SK-N-SH treated with all-trans-retinoic acid at 6 μM for 48 hours (cell line): ENCODE measurements at regions not wholly inside any gene's neighbourhood (a gene's known extent, or its start where the extent isn't known, plus 50 kb on each side); places are given as distances from the start of the nearest gene placed in this dataset.

Experiments used
- ATAC-seq: fragments of 200-7000 bp; cut with Tn5 transposase; 3 replicates; pipeline ENCODE4 v1.9.1; 2020; ENCODE audit warnings: mild to moderate bottlenecking, moderate library complexity
- ARNTL ChIP-seq: fragments of 450-650 bp; formaldehyde crosslinking; IDR thresholded peaks from 2 replicates; pipeline ENCODE4 v1.5.0; 2020; ENCODE audit warnings: low read depth, mild to moderate bottlenecking, moderate library complexity, borderline replicate concordance
- BACH2 ChIP-seq: fragments of 250-450 bp; sonication (Bioruptor Pico); IDR thresholded peaks from 2 replicates; pipeline ENCODE4 v1.9.0; 2021; ENCODE audit warnings: mild to moderate bottlenecking, borderline replicate concordance
- CSDC2 ChIP-seq: fragments of 250-450 bp; sonication (Bioruptor Pico); IDR thresholded peaks from 2 replicates; pipeline ENCODE4 v1.5.0; 2020; ENCODE audit warnings: mild to moderate bottlenecking, moderate library complexity
- ESRRG ChIP-seq: fragments of 250-450 bp; sonication (Bioruptor Pico); IDR thresholded peaks from 2 replicates; pipeline ENCODE4 v1.6.1; 2021; ENCODE audit warnings: mild to moderate bottlenecking
- GLIS3 ChIP-seq: fragments of 250-450 bp; sonication (Bioruptor Pico); IDR thresholded peaks from 2 replicates; pipeline ENCODE4 v1.5.0; 2020; ENCODE audit warnings: mild to moderate bottlenecking, moderate library complexity
- ISL1 ChIP-seq: fragments of 250-450 bp; sonication (Bioruptor Pico); IDR thresholded peaks from 2 replicates; pipeline ENCODE4 v2.1.2; 2022; ENCODE audit warnings: mild to moderate bottlenecking, moderate library complexity
- OSR1 ChIP-seq: fragments of 250-450 bp; sonication (Bioruptor Pico); IDR thresholded peaks from 2 replicates; pipeline ENCODE4 v1.8.0; 2022; ENCODE audit warnings: moderate library complexity, mild to moderate bottlenecking, inconsistent platforms
- PPARA ChIP-seq: fragments of 250-450 bp; sonication (Bioruptor Pico); IDR thresholded peaks from 2 replicates; pipeline ENCODE4 v1.5.0; 2020; ENCODE audit warnings: mild to moderate bottlenecking, borderline replicate concordance
- RARB ChIP-seq: fragments of 250-450 bp; sonication (Bioruptor Pico); IDR thresholded peaks from 2 replicates; pipeline ENCODE4 v1.8.0; 2021; ENCODE audit warnings: mild to moderate bottlenecking, moderate library complexity
- SNAI2 ChIP-seq: fragments of 250-450 bp; sonication (Bioruptor Pico); IDR thresholded peaks from 2 replicates; pipeline ENCODE4 v1.5.0; 2020; ENCODE audit warnings: mild to moderate bottlenecking, moderate library complexity
- TCF4 ChIP-seq: fragments of 250-450 bp; sonication (Bioruptor Pico); IDR thresholded peaks from 2 replicates; pipeline ENCODE4 v1.8.0; 2021; ENCODE audit warnings: mild to moderate bottlenecking, moderate library complexity, borderline replicate concordance
- TOX ChIP-seq: fragments of 250-450 bp; sonication (Bioruptor Pico); IDR thresholded peaks from 2 replicates; pipeline ENCODE4 v1.8.0; 2021; ENCODE audit warnings: mild to moderate bottlenecking, moderate library complexity, borderline replicate concordance
- ZC3H10 ChIP-seq: fragments of 250-450 bp; sonication (Bioruptor Pico); IDR thresholded peaks from 2 replicates; pipeline ENCODE4 v1.5.1; 2021; ENCODE audit warnings: mild to moderate bottlenecking, moderate library complexity
- ZFP30 ChIP-seq: fragments of 450-650 bp; formaldehyde crosslinking; IDR thresholded peaks from 2 replicates; pipeline ENCODE4 v1.5.0; 2022; ENCODE audit warnings: mild to moderate bottlenecking, moderate library complexity
- ZNF565 ChIP-seq: fragments of 450-650 bp; formaldehyde crosslinking; conservative IDR thresholded peaks from 2 replicates; pipeline ENCODE4 v1.5.0; 2020; ENCODE audit warnings: low read depth, mild to moderate bottlenecking, moderate library complexity
- ZNF70 ChIP-seq: fragments of 450-650 bp; formaldehyde crosslinking; IDR thresholded peaks from 2 replicates; pipeline ENCODE4 v1.5.0; 2020; ENCODE audit warnings: mild to moderate bottlenecking, moderate library complexity
- ZNF8 ChIP-seq: fragments of 450-650 bp; formaldehyde crosslinking; IDR thresholded peaks from 2 replicates; pipeline ENCODE4 v1.5.0; 2020; ENCODE audit warnings: mild to moderate bottlenecking, moderate library complexity
- TF ChIP-seq, protein P1 (sequence below): fragments of 250-450 bp; sonication (Bioruptor Pico); IDR thresholded peaks from 2 replicates; pipeline ENCODE4 v1.8.0; 2020; ENCODE audit warnings: mild to moderate bottlenecking, moderate library complexity, borderline replicate concordance
- TF ChIP-seq, protein P2 (sequence below): fragments of 250-450 bp; sonication (Bioruptor Pico); IDR thresholded peaks from 2 replicates; pipeline ENCODE4 v1.5.0; 2020; ENCODE audit warnings: mild to moderate bottlenecking, moderate library complexity
- TF ChIP-seq, protein P3 (sequence below): fragments of 250-450 bp; sonication (Bioruptor Pico); IDR thresholded peaks from 2 replicates; pipeline ENCODE4 v1.5.1; 2020; ENCODE audit warnings: low read depth, mild to moderate bottlenecking, moderate library complexity
- TF ChIP-seq, protein P4 (sequence below): fragments of 250-450 bp; sonication (Bioruptor Pico); IDR thresholded peaks from 2 replicates; pipeline ENCODE4 v1.5.1; 2021; ENCODE audit warnings: mild to moderate bottlenecking, moderate library complexity
- TF ChIP-seq, protein P5 (sequence below): fragments of 250-450 bp; sonication (Bioruptor Pico); IDR thresholded peaks from 2 replicates; pipeline ENCODE4 v1.8.0; 2021; ENCODE audit warnings: low read depth, mild to moderate bottlenecking, moderate library complexity, borderline replicate concordance

DNA sequence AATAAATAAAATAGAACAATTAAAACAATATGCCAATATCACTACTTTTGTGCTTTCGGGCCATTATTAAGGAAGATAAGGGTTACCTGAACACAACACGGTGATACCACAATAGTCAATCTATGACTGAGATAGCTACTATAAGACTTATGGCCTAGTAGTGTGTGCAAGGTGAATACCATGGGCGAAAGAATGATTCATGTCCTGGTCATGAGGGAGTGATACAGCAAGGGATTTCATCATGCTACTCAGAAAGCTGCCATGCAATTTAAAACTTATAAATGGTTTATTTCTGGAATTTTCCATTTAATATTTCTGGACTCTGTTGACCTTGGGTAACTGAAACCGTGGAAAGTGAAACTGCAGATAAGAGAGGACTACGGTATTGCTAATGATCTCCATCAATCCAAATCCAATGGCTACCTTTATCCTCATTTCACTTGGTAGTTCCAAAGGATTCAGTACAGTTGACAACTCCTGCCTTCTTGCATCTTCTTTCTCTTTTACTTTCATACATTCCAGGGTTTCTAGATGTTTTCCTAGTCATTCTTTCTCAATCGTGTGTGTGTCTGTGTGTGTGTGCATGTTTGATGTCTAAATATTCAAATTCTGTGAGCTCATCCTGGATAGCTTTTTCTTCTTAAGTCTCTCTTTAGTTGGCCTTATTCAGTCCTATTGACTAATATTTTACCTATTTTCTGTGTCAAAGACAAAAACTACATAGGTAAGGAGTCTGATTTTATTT is 100.5 kb upstream of the MAGI2 start:
- no peak for ATAC-seq
- no peak for TF ChIP-seq ARNTL
- TF ChIP-seq, protein P1, sequence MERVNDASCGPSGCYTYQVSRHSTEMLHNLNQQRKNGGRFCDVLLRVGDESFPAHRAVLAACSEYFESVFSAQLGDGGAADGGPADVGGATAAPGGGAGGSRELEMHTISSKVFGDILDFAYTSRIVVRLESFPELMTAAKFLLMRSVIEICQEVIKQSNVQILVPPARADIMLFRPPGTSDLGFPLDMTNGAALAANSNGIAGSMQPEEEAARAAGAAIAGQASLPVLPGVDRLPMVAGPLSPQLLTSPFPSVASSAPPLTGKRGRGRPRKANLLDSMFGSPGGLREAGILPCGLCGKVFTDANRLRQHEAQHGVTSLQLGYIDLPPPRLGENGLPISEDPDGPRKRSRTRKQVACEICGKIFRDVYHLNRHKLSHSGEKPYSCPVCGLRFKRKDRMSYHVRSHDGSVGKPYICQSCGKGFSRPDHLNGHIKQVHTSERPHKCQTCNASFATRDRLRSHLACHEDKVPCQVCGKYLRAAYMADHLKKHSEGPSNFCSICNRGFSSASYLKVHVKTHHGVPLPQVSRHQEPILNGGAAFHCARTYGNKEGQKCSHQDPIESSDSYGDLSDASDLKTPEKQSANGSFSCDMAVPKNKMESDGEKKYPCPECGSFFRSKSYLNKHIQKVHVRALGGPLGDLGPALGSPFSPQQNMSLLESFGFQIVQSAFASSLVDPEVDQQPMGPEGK: no peak
- TF ChIP-seq, protein P2, sequence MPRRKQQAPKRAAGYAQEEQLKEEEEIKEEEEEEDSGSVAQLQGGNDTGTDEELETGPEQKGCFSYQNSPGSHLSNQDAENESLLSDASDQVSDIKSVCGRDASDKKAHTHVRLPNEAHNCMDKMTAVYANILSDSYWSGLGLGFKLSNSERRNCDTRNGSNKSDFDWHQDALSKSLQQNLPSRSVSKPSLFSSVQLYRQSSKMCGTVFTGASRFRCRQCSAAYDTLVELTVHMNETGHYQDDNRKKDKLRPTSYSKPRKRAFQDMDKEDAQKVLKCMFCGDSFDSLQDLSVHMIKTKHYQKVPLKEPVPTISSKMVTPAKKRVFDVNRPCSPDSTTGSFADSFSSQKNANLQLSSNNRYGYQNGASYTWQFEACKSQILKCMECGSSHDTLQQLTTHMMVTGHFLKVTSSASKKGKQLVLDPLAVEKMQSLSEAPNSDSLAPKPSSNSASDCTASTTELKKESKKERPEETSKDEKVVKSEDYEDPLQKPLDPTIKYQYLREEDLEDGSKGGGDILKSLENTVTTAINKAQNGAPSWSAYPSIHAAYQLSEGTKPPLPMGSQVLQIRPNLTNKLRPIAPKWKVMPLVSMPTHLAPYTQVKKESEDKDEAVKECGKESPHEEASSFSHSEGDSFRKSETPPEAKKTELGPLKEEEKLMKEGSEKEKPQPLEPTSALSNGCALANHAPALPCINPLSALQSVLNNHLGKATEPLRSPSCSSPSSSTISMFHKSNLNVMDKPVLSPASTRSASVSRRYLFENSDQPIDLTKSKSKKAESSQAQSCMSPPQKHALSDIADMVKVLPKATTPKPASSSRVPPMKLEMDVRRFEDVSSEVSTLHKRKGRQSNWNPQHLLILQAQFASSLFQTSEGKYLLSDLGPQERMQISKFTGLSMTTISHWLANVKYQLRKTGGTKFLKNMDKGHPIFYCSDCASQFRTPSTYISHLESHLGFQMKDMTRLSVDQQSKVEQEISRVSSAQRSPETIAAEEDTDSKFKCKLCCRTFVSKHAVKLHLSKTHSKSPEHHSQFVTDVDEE: no peak
- TF ChIP-seq, protein P3, sequence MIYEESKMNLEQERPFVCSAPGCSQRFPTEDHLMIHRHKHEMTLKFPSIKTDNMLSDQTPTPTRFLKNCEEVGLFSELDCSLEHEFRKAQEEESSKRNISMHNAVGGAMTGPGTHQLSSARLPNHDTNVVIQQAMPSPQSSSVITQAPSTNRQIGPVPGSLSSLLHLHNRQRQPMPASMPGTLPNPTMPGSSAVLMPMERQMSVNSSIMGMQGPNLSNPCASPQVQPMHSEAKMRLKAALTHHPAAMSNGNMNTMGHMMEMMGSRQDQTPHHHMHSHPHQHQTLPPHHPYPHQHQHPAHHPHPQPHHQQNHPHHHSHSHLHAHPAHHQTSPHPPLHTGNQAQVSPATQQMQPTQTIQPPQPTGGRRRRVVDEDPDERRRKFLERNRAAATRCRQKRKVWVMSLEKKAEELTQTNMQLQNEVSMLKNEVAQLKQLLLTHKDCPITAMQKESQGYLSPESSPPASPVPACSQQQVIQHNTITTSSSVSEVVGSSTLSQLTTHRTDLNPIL: no peak
- TF ChIP-seq ZFP30 (CRISPR knock-in tag): no peak
- TF ChIP-seq ZNF70: no peak
- TF ChIP-seq BACH2: no peak
- TF ChIP-seq ESRRG (CRISPR knock-in tag): no peak
- TF ChIP-seq SNAI2 (CRISPR knock-in tag): no peak
- no peak for TF ChIP-seq ZNF565 (CRISPR knock-in tag)
- TF ChIP-seq RARB (CRISPR knock-in tag): no peak
- TF ChIP-seq TCF4 (CRISPR knock-in tag): no peak
- TF ChIP-seq TOX (CRISPR knock-in tag): no peak
- no peak for TF ChIP-seq ISL1 (CRISPR knock-in tag)
- TF ChIP-seq CSDC2 (CRISPR knock-in tag): no peak
- no peak for TF ChIP-seq PPARA (CRISPR knock-in tag)
- TF ChIP-seq GLIS3 (CRISPR knock-in tag): no peak
- TF ChIP-seq, protein P4, sequence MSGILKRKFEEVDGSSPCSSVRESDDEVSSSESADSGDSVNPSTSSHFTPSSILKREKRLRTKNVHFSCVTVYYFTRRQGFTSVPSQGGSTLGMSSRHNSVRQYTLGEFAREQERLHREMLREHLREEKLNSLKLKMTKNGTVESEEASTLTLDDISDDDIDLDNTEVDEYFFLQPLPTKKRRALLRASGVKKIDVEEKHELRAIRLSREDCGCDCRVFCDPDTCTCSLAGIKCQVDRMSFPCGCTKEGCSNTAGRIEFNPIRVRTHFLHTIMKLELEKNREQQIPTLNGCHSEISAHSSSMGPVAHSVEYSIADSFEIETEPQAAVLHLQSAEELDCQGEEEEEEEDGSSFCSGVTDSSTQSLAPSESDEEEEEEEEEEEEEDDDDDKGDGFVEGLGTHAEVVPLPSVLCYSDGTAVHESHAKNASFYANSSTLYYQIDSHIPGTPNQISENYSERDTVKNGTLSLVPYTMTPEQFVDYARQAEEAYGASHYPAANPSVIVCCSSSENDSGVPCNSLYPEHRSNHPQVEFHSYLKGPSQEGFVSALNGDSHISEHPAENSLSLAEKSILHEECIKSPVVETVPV (CRISPR knock-in tag): no peak
- no peak for TF ChIP-seq ZNF8

DNA sequence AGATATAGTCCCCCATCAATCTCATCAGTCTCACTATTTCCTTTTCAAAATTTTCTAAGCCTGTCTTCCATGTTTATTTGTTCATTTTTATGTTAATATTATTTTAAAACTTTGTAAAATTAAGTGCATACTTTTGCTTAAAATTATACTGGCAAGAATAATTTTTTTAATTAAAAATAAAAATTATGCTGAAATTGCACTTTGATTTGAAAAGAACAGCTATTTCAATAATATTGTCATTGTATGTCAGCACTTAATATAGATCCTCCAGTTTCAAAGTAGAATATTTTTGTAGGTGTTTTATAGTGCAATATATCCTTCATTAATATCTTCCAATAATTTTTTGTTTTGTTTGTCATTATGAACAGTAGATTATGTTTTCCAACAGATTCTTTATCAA is 99.0 kb upstream of the MAGI2 start:
- no peak for ATAC-seq
- TF ChIP-seq ZNF565 (CRISPR knock-in tag) (no peak), OSR1 (no peak), BACH2 (no peak), TOX (CRISPR knock-in tag) (no peak), ESRRG (CRISPR knock-in tag) (no peak)
- TF ChIP-seq, protein P4 (CRISPR knock-in tag): no peak

DNA sequence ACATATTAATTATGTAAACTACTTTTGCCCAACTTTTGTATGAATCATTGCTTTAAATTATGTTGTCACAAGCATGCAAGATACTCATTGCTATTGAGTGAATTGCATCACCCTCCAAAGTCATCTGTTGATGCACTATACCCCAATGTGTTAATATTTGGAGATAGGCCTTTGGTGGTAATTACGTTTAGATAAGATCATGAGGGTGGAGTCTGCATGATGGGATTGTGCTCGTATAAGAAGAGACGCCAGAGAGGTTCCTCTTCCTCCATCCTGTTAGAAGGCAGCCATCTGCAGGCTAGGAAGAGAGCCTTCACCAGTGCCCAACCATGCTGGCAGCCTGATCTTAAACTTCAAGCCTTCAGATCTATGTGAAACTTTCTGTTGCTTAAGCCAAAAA is 95.3 kb upstream of the MAGI2 start:
- no peak for TF ChIP-seq TOX (CRISPR knock-in tag)
- no peak for TF ChIP-seq CSDC2 (CRISPR knock-in tag)
- no peak for TF ChIP-seq ZNF8
- no peak for ATAC-seq

DNA sequence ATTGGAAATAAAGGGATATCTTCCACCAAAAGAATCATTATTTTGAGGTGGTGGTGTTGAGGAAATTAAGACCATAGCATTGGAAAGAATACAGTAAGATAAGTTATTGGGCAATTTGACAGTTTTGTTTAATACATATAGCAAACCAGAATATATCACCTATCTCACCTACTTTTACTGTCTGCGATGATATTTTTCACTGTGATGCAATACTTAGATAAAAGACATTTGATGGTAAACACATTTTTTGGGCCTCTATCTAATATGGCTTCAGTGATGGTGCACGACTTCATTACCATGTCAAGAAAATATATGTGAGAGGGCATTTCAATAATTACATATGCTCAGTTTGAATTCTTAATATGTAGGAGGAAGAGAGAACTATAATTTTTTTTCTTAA is 93.7 kb upstream of the MAGI2 start:
- ATAC-seq: no peak
- no peak for TF ChIP-seq ZFP30 (CRISPR knock-in tag)
- TF ChIP-seq GLIS3 (CRISPR knock-in tag): no peak
- TF ChIP-seq ESRRG (CRISPR knock-in tag): no peak
- TF ChIP-seq ZC3H10 (CRISPR knock-in tag): no peak
- no peak for TF ChIP-seq OSR1
- TF ChIP-seq ARNTL: no peak
- TF ChIP-seq TCF4 (CRISPR knock-in tag): no peak
- TF ChIP-seq, protein P4 (CRISPR knock-in tag): no peak
- no peak for TF ChIP-seq ISL1 (CRISPR knock-in tag)
- TF ChIP-seq, protein P5, sequence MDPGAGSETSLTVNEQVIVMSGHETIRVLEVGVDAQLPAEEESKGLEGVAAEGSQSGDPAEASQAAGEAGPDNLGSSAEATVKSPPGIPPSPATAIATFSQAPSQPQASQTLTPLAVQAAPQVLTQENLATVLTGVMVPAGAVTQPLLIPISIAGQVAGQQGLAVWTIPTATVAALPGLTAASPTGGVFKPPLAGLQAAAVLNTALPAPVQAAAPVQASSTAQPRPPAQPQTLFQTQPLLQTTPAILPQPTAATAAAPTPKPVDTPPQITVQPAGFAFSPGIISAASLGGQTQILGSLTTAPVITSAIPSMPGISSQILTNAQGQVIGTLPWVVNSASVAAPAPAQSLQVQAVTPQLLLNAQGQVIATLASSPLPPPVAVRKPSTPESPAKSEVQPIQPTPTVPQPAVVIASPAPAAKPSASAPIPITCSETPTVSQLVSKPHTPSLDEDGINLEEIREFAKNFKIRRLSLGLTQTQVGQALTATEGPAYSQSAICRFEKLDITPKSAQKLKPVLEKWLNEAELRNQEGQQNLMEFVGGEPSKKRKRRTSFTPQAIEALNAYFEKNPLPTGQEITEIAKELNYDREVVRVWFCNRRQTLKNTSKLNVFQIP (CRISPR knock-in tag): no peak
- no peak for TF ChIP-seq ZNF70
